GM21619 (cell line): ENCODE measurements at regions not wholly inside any gene's neighbourhood (a gene's known extent, or its start where the extent isn't known, plus 50 kb on each side); places are given as distances from the start of the nearest gene placed in this dataset.

Source experiments
- ATAC-seq: cut with Tn5 transposase; IDR thresholded peaks from one replicate; pipeline ENCODE4 v1.9.1; 2021; ENCODE audit not compliant: unreplicated experiment

DNA sequence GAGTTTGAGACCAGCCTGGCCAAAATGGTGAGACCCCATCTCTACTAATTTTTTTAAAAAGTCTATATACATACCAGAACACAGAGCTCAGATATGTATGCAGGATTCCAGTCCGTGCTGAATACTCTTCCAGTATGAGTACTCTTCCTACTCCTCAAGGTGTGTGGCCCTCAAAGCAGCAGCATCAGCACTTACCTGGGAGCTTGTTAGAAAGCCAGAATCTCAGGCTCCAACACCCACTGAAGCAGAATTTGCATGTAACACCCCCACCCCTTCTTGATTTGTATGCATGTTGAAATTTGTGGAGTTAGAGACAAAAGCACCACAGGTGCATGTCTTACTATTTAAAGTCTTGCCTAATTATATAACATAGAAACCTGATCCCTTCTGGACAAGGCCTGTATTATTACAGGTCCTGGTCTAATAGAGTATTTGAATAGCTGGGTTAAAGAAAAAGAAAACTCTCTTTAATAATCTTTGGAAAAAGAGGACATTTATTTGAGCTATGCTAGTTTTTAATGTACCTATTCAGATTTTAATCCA, 50.3 kb upstream of the NFE2L2 start:
- ATAC-seq: no peak

- no peak for ATAC-seq
Measured at GRCh38 chr2:177315364-177315763, 50.8 kb upstream of the NFE2L2 start.

DNA sequence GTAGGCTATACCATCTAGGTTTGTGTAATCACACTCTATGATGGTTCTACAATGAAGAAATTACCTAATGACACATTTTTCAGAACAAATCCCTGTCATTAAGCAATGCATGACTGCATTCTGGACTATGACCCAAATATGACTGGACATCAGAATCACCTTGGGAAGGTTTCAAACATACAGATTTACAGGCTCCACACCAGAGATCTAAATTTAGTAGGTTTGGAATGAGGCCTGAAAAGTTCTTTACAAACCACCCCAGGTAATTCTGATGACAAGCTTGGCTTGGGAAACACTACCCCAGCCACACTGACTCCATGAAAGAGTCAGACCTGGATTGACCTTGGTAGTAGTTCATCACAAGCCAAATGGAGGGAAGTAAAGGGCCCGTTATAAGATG, 52.2 kb upstream of the NFE2L2 start:
- no peak for ATAC-seq

- no peak for ATAC-seq
Measured at GRCh38 chr2:177317443-177317842, 52.9 kb upstream of the NFE2L2 start.

DNA sequence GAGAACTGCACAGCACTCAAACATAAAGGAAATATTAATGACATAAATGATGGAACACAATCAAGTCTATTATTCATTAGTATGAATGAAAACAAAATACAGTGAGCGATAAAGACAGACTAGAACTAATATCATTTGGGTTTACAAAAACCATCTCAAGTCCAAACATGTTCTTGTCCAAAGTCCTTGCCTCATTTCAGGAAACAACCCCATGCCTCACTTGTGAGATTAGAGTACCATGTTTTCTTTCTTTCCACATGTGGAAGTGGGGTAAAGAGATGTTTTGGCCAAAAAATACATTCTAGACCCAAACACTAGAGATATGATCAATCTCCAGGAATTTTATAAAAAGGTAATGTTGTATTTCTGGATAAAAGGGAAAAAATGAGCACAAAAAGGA, 53.3 kb upstream of the NFE2L2 start:
- ATAC-seq: no peak

DNA sequence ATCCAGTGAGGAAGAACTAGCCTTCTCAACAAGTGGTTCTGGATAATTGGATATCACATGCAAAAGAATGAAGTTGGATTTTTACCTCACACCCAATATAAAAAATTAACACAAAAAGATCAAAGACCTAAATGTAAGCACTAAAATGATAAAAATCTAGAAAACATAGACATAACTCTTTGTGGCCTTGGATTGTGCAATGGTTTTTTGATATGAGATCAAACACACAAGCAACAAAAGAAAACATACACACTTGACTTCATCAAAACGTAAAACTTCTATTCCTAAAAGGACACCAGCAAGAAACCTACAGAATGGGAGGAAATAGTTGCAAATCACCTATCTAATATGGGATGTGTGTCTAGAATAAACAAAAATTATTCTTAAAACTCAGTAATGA, 54.1 kb upstream of the NFE2L2 start:
- ATAC-seq: no peak

GRCh38 chr2:177320596-177320995, 56.1 kb upstream of the NFE2L2 start:
- no peak for ATAC-seq

DNA sequence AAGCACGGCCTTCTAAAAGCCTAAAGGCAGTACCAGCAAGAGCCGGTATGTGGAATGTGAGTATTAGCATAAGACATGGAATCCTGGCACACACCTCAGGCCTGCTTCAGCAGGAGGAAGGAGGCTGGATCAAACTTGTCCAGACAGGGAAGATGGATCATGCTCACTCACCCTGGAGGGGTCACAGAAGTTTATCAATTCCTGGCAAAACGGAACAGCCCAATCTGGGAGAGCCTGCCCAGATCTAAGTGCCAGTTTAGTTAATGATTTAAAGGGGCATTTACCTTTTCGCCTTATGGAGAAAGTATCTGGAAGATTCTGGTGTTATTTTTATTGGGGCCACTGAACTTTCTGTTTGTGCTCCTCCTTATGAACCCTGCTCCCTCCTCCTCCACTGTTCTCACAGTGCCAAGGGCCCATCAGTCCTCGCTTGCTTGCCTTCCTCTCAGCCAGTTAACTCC, 58.3 kb upstream of the NFE2L2 start:
- no peak for ATAC-seq

- ATAC-seq: no peak
Measured at GRCh38 chr2:177324797-177325196, 60.3 kb upstream of the NFE2L2 start.

GRCh38 chr2:177325554-177325953, 61.0 kb upstream of the NFE2L2 start:
- ATAC-seq: peak; percentile 77

DNA sequence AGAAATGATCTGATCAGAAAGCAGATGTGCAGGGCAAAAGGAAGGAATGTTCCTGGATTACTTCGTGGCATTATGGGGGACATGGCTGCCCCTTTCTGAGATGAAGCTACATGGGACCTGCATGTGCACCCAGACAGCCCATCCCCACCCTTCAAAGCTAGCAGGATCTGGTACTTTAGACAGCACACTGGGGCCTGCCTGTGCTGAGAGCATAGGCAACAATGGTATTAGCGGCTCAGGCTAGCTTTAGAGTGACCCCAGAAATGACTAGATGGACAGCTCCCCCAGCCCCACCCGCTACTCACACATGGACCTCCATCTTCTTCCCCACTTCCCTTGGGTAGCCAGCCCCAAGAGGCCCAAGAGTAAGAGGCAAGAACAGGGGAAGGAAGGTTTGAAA, 61.5 kb upstream of the NFE2L2 start:
- ATAC-seq: peak; percentile 21

DNA sequence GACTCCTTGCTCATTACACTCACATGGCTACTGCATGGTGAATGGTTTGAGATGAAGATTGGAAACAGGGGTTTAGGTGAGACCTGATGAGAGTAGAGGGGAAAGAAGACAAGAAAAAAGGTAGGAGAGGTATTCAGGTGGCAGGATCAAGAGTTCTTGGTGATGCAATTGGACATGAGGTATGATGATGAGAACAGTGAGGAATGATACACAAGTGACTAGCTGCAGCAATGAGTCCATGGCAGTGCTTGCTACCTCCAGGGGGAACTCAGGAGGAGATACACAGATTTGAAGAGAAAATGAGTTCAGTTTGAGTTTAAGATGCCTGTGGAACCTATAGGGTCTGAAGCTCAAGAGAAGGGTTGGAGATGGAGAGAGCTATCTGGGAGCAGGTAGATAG, 62.1 kb upstream of the NFE2L2 start:
- ATAC-seq: no peak

DNA sequence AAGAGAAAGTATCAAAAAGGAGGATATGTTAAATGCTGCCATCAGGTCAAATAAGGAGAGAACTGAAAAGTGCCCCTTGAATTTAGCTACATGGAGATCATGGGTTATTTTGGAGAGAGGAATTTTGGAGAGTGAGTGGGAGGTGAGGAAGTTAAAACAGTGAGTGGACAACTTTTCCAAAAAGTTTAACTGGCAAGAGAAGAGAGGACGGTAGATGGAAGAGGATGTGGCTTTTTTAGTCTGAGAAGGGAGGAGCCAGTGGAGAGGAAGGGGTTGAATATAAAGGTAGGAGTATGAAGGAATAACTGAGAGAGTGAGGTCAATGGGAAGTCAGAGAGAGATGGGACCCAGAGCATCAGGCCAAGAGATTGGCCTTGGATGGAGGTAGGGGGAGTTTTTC, 62.5 kb upstream of the NFE2L2 start:
- ATAC-seq: no peak

DNA sequence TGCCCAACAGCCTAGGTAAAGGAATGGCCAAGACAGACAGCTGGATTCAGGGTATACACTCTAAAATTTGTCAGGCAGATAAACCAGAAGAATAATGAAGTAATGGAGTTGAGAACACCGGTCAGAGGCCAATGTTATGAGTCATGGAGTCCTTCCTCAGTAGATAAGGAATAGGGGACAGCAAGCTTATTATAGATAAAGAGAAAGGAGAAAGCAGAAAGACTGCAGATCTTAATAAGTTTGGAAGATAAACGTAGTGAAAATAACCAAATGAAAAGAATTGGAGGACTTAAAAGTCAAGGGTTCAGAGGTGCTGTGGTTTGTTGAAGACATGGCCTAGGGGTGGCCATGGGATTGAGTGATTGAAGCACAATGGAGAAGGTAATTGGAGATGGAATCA, 63.5 kb upstream of the NFE2L2 start:
- ATAC-seq: no peak

GRCh38 chr2:177329064-177329463, 63.5 kb upstream of the AGPS start:
- ATAC-seq: no peak

- ATAC-seq: no peak
Measured at GRCh38 chr2:177331466-177331997, 61.0 kb upstream of the AGPS start.

DNA sequence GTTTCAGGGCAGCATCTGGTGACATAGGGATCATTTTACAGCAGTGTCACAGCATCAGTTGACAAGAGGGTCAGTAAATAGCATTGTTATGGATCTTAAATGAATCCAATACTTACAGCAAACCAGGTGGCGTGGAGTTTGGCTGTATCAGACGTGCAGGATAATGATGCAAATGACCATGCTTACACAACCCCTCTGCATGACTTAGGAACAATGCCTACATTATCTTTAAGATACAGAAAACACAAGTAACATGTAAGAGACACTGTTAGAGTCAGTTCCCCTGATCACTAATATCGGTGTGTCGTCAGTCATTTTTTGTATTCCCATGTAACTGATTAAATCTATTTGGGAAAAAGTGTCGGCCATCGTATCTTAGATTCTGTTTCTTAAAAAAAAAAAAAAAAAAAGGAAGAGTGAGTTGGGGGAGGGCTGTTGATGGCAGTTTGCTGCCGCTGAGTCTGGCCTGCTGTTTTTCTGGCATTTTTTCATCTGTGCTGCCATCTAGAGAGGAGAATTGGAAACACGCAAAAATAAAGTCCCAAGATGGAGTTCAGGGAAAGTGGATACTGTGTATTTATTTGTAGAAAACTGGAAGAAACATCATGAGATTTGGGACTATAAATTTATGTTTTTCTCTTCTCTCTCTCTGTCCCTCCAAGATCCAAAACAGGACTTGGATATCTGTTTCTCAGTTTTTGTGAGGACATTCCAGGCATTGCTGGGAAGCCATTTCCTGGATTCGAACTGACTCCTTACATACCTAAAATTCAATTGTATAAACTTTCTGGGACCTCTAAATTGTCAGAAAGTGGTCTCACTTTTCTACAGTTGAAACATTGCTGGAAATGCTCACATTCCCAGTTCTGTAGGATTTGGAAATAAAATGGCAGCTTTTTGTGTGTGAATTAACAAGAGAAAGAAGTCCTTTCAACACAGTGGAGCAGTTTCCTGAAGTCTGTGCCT, 60.3 kb upstream of the AGPS start:
- ATAC-seq: peak; percentile 81

DNA sequence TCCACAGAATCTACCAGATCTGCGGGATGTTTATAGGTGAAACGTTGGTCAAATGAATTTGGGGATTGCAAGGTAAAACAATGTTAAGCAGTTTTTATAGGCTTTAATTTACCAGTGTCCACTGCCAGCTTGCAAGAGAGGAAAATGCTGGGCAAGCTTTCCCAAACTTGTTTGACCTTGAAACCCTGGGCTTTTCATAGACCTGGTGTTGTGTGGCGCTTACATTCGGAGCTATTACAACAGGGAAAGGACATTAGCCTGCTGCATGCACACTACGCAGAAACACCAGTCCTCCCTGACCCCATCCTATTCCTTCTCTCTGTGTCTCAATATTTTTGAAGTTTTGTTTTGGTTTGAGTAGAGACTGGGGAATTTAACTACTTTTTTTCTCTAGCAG, 59.6 kb upstream of the AGPS start:
- ATAC-seq: no peak

DNA sequence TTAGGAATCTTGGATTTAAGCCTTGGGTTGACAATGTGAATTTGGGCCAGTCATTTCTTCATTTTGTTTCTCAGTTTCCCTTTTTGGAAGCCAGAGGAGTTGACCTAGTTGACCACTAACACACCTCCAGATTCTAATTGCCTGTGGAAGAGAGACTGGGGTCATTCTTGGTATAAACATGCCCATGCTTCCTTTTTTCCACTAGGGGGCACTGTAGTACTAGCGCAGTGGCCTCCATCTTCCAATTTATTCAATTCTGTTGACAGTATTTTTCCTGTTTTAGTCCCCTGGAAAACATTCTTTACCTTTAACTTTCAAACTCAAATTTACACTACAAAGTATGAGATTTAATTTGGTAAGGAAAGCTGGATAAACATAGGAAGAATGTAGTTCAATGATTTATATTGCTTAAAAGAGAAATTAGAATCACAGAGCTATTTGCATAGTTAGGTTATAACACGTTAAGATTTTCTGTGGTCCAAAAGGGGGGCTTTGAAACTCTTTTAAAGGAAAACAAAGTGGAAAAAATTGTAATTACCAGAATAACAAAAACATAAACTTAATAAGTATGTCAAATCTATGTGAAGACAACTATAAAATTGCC, 57.5 kb upstream of the AGPS start:
- ATAC-seq: no peak

- ATAC-seq: no peak
Measured at GRCh38 chr2:177335917-177336450, 56.6 kb upstream of the AGPS start.

DNA sequence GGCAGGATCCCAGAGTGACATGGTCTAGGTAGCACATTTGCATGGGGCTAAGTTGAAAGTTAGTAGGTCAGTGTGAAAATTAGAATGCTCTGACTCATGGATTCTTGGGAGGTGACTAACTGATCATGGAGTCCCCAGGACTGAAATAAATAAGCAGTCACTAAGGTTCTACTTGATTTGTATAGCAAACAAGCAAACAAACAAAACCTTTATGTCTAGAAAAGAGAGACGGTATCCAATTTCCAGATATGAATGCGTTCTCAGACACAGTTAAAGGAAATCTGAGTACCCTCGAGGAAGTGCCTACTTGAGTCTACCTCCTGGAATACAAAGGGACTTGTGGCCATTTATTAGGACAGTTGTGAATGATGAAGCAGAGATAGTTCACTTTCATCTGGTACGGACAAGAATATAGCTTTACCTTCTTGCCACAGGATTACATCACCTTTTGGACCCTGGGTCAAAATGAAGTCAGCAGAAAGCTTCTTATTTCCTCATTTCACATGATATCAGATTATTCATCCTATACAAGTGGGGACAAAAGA, 54.3 kb upstream of the AGPS start:
- no peak for ATAC-seq
